ENCODE measurements at regions not wholly inside any gene's neighbourhood (a gene's known extent, or its start where the extent isn't known, plus 50 kb on each side); places are given as distances from the start of the nearest gene placed in this dataset.

- CTCF ChIA-PET, result no interaction called here
These were observed 398.6 kb upstream of the EPHA7 start for GRCh38 chr6:93817937-93818336.

More at GRCh38 chr6:93817937-93818336, 398.6 kb upstream of the EPHA7 start:
- H3K27me3 ChIP-seq (ENCODE audit: control insufficient read depth in 2 of 2, insufficient read depth in 2 of 2, low read length in 2 of 2), result no peaks in the 10 kb centered on the region
- FAIRE-seq (no peak), DNase-seq (ENCODE audit: low read depth, low spot score) (no peak)
- no peaks in the 10 kb centered on the region for H4K20me1 ChIP-seq (replicated peaks; ENCODE audit: control insufficient read depth, extremely low read depth, insufficient read depth, low read length)
- no peaks in the 10 kb centered on the region for H3K9me1 ChIP-seq (replicated peaks; ENCODE audit: control insufficient read depth, extremely low read depth, insufficient read depth, low read length)
- no peak overlapping the region for H2AFZ ChIP-seq (ENCODE audit: low read depth, low read length)
- TF ChIP-seq CTCF (IDR thresholded peaks at IDR 0.05; ENCODE audit: extremely low read depth in 1 of 2, insufficient read depth in 1 of 2, low read depth in 1 of 2, low read length in 2 of 2) (no peak), JUN (IDR thresholded peaks at IDR 0.05; ENCODE audit: borderline replicate concordance, insufficient read depth, insufficient read length, low read depth) (no peak), POLR2AphosphoS5 (IDR thresholded peaks at IDR 0.05; ENCODE audit: insufficient read depth, low read depth, low read length) (no peak), MYC (IDR thresholded peaks at IDR 0.05; ENCODE audit: low read depth, low read length) (no peak), EZH2 (IDR thresholded peaks at IDR 0.05; ENCODE audit: borderline replicate concordance, low read depth, low read length, severe bottlenecking) (no peak), POLR2A (IDR thresholded peaks at IDR 0.05; ENCODE audit: low read depth, low read length) (no peak), GATA2 (IDR thresholded peaks at IDR 0.05; ENCODE audit: insufficient read depth, insufficient read length, low read depth, low read length) (no peak), FOS (IDR thresholded peaks at IDR 0.05; ENCODE audit: borderline replicate concordance, insufficient read depth, low read length) (no peak), MAX (IDR thresholded peaks at IDR 0.05; ENCODE audit: insufficient read depth, insufficient read length) (no peak)
- H3K79me2 ChIP-seq (ENCODE audit: control insufficient read depth, insufficient read depth, low read length), result no peaks in the 10 kb centered on the region
- POLR2A ChIA-PET, result no interaction called here
- no peaks in the 10 kb centered on the region for H3K4me1 ChIP-seq (ENCODE audit: control insufficient read depth, extremely low read depth, insufficient read depth, low read length)
- no TSS peak for BruUV-seq (replicated peaks)
- H3K9ac ChIP-seq (replicated peaks; ENCODE audit: extremely low read depth, insufficient read depth, low read length), result no peak overlapping the region
- H3K27ac ChIP-seq (ENCODE audit: insufficient read depth, low read depth, low read length), result no peak overlapping the region
- dilution Hi-C loops (cut with MboI; ENCODE audit: extremely low pct_ligation_motif_present, low sequenced_read_pairs), result no loop called here
- H3K9me3 ChIP-seq (replicated peaks; ENCODE audit: control insufficient read depth, insufficient read depth, low read length), result no peaks in the 10 kb centered on the region
- H3K4me3 ChIP-seq (replicated peaks in 1 of 3; ENCODE audit: insufficient read depth in 1 of 3, low read depth in 1 of 3, low read length in 3 of 3), result no peak overlapping the region
- intact Hi-C loops (cut with micrococcal nuclease), result no loop called here
- H3K36me3 ChIP-seq (ENCODE audit: control insufficient read depth in 2 of 2, extremely low read depth in 1 of 2, insufficient read depth in 2 of 2, low read length in 2 of 2), result no peaks in the 10 kb centered on the region
- no peak overlapping the region for H3K4me2 ChIP-seq (ENCODE audit: insufficient read depth, low read length)
